NCI-H1417 treated with DMSO at 0.1 percent for 48 hours (cell line): ENCODE measurements at regions not wholly inside any gene's neighbourhood (a gene's known extent, or its start where the extent isn't known, plus 50 kb on each side); places are given as distances from the start of the nearest gene placed in this dataset.

Experiments used
- DNase-seq: peaks from one replicate; lab custom pipeline; 2025; lab: John Stamatoyannopoulos, UW

GRCh38 chr2:22596306-22596705, 788.7 kb upstream of the KLHL29 start:
- no peak for DNase-seq

GRCh38 chr2:22600156-22600555, 784.8 kb upstream of the KLHL29 start:
- DNase-seq, result no peak

- DNase-seq, result no peak
Measured at GRCh38 chr2:22600999-22601398, 784.0 kb upstream of the KLHL29 start.

GRCh38 chr2:22604136-22604535, 780.8 kb upstream of the KLHL29 start:
- no peak for DNase-seq

- no peak for DNase-seq
Measured at GRCh38 chr2:22616031-22616430, 768.9 kb upstream of the KLHL29 start.

GRCh38 chr2:22623620-22624019, 761.4 kb upstream of the KLHL29 start:
- no peak for DNase-seq

- DNase-seq, result no peak
Measured at GRCh38 chr2:22626621-22627020, 758.4 kb upstream of the KLHL29 start.

- no peak for DNase-seq
Measured at GRCh38 chr2:22628221-22628620, 756.8 kb upstream of the KLHL29 start.

GRCh38 chr2:22628906-22629305, 756.1 kb upstream of the KLHL29 start:
- DNase-seq, result no peak

- DNase-seq, result no peak
Measured at GRCh38 chr2:22634167-22634566, 750.8 kb upstream of the KLHL29 start.

- no peak for DNase-seq
Measured at GRCh38 chr2:22656426-22656825, 728.6 kb upstream of the KLHL29 start.

GRCh38 chr2:22673529-22673928, 711.5 kb upstream of the KLHL29 start:
- DNase-seq, result no peak

- DNase-seq, result no peak
Measured at GRCh38 chr2:22683914-22684313, 701.1 kb upstream of the KLHL29 start.

- DNase-seq, result no peak
Measured at GRCh38 chr2:22690096-22690495, 694.9 kb upstream of the KLHL29 start.

GRCh38 chr2:22691666-22692065, 693.3 kb upstream of the KLHL29 start:
- DNase-seq, result no peak

- DNase-seq, result no peak
Measured at GRCh38 chr2:22692746-22693145, 692.2 kb upstream of the KLHL29 start.

GRCh38 chr2:22694300-22694699, 690.7 kb upstream of the KLHL29 start:
- DNase-seq, result no peak

GRCh38 chr2:22694856-22695255, 690.1 kb upstream of the KLHL29 start:
- DNase-seq, result no peak

GRCh38 chr2:22697054-22697788, 687.8 kb upstream of the KLHL29 start:
- DNase-seq, result no peak

- DNase-seq, result no peak
Measured at GRCh38 chr2:22701561-22702160, 683.3 kb upstream of the KLHL29 start.

- DNase-seq, result no peak
Measured at GRCh38 chr2:22703286-22703920, 681.6 kb upstream of the KLHL29 start.

- DNase-seq, result no peak
Measured at GRCh38 chr2:22719396-22719795, 665.6 kb upstream of the KLHL29 start.

GRCh38 chr2:22729466-22729865, 655.5 kb upstream of the KLHL29 start:
- no peak for DNase-seq
